Retina (tissue), 1 donor: ENCODE measurements at regions not wholly inside any gene's neighbourhood (a gene's known extent, or its start where the extent isn't known, plus 50 kb on each side); places are given as distances from the start of the nearest gene placed in this dataset.
"Not testable (repeated sequence)": the region's sequence is repeated elsewhere in the genome, so short reads cannot be mapped to it uniquely, and the experiment has no call there.

Experiments used
- DNase-seq: peaks from one replicate; pipeline ENCODE4 v3.0.0-alpha.2; 2016

DNA sequence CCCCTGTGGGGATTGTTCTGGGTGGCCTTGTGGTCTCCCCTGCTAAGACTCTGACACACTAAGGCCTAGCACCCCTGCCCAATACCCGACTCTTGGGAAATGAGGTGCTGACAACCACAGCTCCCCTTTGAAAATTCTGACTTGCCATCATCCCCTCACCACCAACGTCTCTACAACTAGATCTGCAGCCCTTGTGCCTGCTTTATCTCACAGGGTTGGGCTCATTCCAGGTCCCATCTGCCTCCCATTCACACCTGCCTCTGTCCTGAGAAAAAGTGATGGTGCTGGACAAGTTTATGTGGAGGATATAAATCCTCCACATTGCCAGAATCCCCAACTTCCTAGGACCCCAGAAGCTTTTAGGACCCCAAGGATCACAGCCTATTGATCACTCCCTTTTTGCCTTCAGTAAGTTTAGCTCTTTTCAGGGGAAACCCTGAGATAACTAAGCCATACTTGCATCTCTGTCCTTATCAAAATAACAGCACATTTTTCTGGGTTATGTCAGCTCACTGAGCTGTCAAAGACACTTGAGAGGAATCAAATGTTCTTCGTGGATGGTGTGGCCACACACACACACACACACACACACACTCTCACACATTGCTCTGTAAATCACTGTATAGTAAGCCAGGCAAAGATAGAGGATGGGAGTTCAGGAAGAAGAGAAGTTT, 136.8 kb upstream of the CES5A start:
- no peak for DNase-seq

DNA sequence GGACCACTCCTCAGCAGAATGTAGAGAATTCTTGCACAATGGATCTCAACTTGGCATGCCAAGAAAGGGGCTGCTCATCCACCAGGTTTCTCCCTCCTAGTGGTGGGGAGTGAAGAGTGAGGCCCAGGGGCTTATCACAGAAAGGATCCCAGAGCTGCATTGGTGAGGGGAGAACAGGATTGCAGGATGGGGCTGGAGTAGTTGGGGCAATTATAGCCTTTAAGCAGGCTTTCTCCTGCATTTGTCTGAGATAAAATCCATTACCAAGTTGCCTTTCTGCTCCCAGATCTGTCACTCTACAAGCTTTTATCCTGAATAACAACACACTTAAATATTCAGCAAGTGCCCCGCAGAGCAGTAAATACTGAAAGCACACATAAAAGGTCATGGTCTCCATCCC, 130.8 kb upstream of the CES5A start:
- DNase-seq = peak; percentile 14

DNA sequence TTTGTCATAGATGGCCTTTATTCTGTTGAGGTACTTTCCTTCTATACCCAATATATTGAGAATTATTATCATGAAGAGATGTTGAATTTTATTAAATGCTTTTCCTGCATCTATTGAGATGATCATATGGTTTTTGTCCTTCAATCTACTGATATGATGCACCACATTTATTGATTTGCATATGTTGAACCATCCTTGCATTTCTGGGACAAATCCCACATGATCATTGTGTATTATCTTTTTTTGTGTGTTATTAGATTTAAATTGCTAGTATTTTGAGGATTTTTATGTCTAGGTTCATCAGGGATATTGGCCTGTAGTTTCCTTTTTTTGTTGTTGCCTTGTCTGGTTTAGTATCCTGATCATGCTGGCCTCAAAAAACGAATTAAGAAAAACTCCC, 124.5 kb upstream of the CES5A start:
- no peak for DNase-seq

DNA sequence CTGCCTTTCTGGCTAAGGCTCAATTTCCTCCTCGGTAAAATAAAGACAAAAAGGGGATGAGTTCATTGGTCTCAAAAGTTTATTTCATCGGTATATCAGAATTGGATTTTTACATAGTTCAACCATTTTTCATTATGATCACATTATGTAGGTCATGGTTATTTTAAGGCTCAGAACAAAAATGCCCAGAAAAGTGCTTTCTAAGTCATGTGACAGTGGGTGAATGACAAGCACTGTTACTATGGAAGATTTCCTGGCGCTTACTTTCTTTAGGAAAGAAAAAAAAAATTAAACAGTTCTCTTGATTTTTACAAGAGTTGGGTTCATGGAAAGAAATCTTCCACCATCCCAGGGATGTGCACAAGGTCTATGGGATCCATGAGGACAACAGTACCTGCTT, 117.9 kb upstream of the CES5A start:
- no peak for DNase-seq

DNA sequence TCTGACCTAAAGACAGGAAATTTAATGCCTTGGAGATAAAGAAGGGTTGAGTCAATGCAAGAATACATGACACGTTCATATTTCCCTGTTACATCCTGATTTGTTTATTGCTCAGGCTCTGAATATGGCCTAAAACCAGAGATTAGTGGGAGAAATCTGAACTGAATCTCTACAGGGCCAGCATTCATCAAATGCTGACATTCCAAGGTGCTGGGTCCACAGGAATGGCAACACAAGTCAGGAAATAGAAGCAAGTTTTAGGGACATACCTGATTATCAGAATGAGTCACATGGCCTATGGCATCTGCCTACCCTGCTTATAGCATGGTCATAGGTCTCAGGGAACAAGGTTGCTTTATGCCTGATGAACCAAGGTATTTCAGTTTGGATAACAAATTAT, 117.4 kb upstream of the CES5A start:
- no peak for DNase-seq

DNA sequence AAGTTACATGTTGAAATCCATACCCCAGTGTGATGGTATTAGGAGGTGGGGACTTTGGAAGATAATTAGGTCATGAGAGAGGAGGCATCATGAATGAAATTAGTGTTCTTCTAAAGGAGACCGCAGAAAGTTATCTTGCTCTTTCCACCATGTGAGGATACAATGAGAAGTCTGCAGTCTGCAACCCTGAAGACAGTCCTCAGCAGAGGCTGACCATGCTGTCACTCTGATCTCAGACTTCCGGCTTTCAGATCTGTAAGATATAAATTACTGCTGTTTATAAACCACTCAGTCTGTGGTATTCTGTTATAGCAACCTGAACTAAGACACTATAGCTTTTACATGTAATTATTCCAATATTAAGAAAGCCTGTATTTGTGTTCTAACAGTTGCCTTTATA, 116.7 kb upstream of the CES5A start:
- DNase-seq = no peak

DNA sequence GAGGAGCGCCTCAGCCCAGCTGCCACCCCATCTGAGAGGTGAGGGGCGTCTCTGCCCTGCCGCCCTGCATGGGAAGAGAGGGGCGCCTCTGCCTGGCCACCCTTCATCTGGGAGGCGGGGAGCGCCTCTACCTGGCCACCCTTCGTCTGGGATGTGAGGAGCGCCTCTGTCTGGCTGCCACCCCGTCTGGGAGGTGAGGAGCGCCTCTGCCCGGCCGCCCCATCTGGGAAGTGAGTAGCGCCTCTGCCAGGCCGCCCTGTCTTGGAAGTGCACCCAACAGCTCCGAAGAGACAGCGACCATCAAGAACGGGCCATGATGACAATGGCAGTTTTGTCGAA, 114.4 kb upstream of the CES5A start:
- no peak for DNase-seq

DNA sequence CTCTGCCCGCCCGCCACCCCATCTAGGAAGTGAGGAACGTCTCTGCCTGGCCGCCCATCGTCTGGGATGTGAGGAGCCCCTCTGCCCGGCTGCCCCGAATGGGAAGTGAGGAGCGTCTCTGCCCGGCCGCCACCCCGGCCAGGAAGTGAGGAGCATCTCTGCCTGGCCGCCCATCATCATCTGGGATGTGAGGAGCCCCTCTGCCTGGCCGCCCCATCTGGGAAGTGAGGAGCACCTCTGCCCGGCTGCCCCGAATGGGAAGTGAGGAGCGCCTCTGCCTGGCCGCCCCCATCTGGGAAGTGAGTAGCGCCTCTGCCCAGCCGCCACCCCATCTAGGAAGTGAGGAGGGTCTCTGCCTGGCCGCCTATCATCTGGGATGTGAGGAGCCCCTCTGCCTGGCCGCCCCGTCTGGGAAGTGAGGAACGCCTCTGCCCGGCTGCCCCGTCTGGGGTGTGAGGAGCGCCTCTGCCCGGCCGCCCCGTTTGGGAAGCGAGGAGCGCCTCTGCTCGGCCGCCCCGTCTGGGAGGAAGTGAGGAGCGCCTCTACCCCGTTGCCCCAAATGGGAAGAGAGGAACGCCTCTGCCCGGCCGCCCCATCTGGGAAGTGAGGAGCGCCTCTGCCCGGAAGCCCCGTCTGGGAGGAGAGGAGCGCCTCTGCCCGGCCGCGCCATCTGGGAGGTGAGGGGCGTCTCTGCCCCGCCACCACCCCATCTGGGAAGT, 113.8 kb upstream of the CES5A start:
- not testable (repeated sequence) for DNase-seq

DNA sequence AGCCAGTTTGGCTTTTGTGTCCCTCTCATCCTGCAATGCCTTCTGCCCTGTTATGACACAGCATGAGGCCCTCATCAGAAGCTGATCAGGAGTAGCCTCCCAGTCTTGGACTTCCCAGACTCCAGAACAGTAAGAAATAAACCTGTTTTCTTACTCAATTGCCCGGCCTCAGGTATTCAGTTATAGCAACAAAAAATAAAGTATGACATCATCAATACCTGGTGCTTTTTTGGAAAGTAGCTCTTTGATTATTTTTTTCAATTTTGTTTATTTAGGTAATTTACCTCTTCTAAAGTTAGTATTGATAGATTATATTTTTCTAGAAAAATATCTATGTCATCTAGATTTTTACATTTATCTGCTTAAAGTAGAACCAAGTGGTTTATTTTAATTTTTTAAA, 112.8 kb upstream of the CES5A start:
- DNase-seq = no peak

DNA sequence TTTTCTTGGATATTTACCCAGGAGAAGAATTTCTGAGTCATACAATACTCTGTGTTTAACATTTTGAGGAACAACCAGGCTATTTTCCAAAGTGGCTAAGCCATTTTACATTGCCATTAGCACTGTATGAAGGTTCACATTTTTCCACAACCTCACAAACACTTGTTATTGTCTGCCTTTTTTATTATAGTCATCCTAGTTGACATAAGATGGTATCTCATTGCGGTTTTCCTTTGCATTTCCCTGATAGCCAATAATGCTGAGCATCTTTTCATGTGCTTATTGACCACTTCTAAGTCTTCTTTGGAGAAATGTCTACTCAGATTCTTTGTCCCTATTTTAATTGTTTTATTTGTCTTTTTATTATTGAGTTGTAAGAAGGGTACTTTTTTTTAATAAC, 107.4 kb upstream of the CES5A start:
- no peak for DNase-seq

DNA sequence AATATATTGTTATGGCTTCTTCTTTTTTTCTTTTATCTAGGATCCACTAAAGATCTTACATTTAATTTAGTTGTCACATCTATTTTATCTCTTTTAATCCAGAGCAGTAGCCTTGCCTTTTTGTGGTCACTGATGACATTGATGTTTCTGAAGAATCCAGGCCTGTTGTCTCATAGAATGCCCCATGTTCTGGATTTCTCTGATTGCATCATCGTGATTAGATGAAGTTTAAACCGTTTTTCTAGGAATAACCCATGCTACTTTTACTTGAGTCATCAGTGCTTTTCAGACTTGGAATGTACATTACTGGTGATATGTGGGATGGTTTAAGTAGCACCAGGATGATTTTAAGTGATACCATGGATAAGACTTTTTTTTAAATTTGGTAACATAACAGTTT, 106.4 kb upstream of the CES5A start:
- no peak for DNase-seq

DNA sequence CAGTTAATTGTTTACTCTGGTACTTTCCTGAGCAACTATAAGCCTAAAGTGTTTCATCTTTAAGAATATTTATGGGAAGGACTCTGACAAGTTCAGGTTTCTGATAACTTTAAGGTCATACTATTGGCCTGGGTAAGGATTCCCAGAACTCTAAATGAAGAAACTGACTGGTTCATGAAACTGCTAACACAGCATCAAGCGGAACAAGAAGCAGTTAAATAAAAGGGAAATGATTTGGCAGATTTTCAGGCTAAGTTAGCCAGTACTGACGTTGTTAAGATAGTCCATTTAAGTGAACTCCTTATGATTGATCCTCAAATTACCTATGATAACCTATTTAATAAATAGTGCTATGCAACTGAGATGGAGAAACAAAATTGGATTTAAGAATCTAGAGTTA, 101.6 kb upstream of the CES5A start:
- no peak for DNase-seq

DNA sequence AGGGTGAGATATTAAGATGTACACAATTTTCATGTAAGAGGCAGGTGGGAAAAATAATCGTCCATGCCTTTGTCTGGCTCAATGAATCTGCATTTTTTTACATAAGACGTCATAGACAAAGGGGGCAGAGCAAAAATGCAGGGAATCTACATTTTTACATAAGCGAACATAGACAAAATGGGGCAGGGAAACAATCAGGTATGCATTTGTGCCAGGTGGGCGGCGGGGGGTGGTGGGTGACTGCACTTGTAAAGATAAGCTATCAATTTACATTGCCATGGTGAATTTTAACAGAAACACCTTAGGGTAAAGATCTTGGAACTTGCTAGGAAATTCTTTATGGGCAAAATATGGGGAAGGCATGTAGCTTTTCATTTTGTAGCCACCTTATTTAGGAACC, 96.3 kb upstream of the CES5A start:
- DNase-seq = no peak

DNA sequence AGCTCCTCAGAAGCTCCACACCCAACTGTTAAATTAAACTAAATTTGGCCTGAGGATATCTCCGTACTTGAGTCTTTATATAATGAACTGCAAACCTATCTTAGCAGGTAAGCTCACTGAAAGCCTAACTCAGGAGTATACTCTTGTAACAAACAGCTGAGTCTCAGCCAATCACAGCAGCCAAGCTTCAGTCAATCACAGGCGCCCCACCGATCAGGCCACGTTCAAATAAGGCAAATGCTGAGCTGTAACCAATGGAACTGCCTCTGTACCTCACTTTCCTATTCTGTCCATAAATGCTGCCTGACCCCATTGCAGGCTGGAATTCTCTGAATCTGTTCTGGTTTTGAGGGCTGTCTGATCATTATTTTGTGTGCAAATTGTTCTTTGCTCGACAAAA, 93.0 kb upstream of the CES5A start:
- no peak for DNase-seq

DNA sequence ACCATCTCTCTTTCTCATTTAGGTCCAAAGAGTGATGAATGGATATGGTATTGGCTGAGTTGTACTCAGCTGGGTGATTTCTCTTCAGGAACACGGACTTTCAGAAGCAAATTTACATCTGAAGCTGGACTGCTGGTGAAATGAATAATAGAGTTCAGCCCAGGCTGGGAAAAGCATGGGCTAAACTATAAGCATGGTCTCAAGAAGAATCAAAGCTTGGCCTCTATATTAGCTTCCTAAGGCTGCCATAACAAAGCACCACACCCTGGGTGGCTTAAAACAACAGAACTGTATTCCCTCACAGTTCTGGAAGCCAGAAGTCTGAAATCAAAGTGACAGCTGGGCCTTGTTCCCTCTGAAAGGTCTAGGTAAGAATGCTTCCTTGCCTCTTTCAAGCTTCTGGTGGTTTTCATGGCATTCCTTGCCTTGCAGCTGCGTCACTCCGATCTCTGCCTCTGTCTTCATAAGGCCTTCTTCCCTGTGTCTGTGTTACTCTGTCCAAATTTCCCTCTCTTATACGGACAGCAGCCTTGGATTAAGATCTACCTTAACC, 89.8 kb upstream of the CES5A start:
- no peak for DNase-seq

DNA sequence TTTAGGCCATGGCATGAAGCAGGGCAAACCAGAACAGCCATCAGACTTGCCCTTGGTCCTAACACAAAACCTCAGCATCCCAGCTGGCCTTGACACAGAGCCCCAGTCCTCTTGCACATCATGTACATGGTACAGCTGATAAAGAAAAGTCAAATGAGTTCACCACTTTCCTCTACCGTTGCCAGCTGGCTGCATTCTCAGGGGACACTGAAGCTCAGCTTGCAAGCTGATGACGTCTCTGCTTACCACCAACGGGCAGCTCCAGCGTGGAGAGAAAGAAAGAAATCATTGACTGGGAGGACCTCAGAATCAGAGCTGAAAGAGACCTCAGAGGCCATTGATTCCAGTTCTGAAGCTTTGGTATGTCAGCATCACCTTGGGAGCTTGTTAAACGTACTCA, 80.7 kb upstream of the CES5A start:
- DNase-seq = peak; percentile 47

DNA sequence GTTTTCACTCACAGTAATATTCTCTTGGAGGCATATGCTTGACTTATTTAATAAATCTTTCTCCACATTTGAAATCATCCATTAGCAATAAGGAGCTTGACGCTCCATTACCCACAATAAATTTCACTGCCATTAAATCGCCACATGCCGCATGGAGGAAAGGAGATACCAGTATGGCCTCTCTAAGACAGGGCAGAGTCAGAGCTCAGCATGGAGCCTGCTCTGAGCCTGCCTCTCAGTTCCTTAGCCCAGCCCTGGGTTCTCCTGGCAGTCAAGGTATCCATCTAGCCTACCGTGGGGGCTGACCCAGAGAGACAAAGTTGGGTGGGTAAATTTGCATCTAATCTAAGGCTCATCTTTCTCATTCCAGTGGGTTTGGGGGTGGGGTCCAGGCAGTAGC, 80.3 kb upstream of the CES5A start:
- DNase-seq = peak; percentile 42

DNA sequence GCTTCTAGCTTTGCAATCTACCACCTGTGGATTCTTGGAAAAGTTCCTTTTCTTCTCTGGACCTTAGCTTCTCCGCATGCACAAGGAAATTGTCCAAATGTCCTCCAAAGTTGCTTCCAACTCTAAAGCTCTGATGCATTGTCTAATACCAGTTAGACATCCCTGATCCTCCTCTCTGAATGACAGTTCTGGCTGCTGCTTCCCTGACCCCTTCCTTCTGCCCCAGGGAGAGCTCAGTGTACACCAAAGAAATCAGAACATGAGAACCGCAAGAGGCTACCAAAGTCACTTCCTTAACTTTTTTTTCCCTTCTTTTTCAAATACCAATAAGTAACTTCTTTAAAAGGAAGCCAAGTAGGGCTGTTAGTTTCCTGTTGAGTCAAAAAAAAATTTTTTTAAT, 79.7 kb upstream of the CES5A start:
- DNase-seq = no peak

DNA sequence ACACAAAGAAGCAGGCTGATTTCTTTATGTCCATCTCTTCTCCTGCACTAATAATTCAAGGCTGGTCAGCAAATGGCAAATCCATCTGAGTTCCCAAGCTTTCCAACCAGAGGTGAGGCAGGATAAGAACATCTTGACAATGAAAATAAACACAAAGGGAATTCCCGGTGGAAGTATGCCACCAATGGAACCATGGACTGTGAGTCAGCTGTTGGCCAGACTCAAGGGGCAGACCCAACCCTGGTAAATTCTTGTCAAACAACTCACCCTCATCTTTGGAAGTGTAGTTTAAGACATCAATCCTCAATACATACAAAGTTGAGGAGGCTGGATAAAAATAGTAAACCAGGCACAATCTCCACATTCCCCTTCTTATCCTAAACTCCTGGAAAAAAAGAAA, 74.3 kb upstream of the CES5A start:
- no peak for DNase-seq

DNA sequence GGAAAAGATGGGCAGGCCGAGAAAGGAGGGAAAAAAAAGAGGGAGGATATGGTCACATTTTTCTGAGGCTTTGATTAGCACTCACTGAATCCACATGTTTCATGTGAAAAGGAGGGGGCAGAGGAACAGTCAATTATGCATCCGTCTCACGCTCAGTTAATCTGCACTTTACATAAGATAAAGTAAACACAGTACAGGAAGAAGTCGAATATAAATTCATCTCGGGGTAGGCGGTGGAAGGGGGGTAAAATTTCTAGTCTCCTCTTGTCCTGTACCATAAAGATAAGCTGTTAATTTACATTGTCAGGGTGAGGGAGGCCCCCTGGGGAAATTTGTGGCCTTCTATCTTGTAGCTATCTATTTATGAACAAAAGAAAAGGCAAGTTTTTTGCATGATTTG, 73.1 kb upstream of the CES5A start:
- no peak for DNase-seq

DNA sequence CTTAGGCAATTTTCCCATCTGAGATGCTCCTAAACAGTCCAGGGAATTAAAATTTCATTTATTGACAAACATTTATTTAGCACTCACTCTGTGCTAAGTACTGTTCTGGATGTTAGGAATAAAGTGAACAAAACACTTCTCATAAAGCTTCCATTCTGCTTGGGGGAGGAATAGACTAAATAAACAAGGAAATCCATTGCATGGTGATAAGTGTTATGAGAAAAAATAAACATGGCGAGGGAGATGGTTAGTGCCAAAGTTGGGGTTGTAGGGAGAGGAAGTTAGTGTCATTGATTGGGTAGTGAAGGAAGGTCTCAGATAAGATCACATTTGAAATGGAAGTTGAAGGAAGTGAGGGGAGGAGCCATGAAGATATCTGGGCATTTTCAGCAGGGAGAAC, 72.2 kb upstream of the CES5A start:
- no peak for DNase-seq

DNA sequence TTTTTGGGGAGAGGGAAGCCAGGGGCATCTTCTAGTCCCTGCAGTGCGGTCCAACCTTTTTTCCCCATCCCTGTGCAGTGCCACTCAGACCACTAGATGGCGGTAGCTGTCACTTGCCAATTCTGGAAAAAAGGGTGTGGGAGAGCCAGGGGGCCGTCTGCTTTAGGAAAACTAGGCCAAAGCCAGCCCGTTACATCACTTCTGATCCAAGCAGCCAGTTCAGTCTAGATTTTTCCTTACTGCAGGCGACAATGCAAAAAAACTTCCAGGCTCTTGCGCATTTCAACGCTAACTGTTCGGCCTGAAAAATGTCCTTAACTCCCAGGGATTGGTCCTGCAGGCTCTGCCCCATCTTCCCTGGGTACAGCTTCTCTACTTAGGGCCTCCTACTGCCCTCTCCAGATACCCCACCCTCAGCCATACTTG, 69.2 kb upstream of the CES5A start:
- peak; percentile 87 for DNase-seq

DNA sequence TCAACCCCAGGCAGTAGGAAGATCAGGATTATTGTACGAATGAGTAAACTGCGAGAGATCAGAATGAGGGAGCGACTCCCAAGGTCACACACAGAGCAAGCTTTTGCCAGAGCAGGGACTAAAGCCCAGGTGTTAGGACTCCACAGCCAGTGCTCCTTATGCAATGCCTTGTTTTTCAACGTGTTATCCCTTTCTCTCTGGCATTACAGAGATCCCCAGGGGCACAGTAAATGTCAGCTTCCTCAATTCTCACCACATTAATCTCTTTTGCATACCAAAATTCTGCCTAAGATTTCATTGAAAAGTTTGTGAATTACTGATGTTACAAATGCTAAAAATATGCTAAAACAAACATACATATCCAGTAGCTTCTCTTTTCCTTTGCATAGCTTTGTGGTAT, 68.1 kb upstream of the CES5A start:
- DNase-seq = no peak

DNA sequence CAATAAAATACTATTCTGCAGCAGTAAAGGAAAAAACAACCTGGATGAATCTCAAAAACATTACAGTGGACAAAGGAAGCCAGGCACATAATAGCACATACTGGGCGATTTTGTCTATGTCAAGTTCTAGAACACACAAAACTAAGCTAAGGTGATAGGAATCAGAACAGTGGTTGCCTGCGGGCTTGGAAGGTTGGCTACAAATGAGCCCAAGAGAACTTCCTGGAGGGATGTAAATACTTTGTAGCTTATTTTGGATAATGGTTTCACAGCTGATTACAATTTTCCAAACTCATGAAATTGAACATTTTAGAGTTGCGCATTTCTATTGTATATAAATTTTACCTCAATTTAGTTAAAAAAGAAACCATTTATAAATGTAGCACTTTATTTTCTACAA, 67.6 kb upstream of the CES5A start:
- no peak for DNase-seq

DNA sequence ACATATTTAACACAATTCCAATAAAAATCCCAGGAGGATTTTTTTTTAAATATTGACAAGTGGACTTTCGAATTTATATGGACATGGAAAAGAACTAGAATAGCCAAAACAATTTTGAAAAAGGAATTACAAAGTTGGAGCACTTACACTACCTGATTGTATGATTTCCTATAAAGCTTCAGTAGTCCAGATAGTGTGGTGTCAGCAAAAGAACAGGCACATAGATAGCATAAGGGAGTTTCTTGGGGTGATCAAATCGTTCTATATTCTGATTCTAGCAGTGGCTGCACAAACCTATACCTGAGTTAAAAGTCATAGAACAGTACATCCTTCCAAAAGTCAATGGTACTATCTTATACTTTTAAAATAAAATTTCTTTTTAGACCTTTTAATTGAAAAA, 66.4 kb upstream of the CES5A start:
- no peak for DNase-seq
